ENCODE measurements at regions not wholly inside any gene's neighbourhood (a gene's known extent, or its start where the extent isn't known, plus 50 kb on each side); places are given as distances from the start of the nearest gene placed in this dataset.

GRCh38 chr2:78865667-78866066, 159.8 kb upstream of the REG3G start:
- TF ChIP-seq, protein P1, sequence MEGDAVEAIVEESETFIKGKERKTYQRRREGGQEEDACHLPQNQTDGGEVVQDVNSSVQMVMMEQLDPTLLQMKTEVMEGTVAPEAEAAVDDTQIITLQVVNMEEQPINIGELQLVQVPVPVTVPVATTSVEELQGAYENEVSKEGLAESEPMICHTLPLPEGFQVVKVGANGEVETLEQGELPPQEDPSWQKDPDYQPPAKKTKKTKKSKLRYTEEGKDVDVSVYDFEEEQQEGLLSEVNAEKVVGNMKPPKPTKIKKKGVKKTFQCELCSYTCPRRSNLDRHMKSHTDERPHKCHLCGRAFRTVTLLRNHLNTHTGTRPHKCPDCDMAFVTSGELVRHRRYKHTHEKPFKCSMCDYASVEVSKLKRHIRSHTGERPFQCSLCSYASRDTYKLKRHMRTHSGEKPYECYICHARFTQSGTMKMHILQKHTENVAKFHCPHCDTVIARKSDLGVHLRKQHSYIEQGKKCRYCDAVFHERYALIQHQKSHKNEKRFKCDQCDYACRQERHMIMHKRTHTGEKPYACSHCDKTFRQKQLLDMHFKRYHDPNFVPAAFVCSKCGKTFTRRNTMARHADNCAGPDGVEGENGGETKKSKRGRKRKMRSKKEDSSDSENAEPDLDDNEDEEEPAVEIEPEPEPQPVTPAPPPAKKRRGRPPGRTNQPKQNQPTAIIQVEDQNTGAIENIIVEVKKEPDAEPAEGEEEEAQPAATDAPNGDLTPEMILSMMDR (IDR thresholded peaks at IDR 0.05), result no peak
- no peak for TF ChIP-seq ZFX (IDR thresholded peaks at IDR 0.05; ENCODE audit: borderline replicate concordance)
